ENCODE measurements at regions not wholly inside any gene's neighbourhood (a gene's known extent, or its start where the extent isn't known, plus 50 kb on each side); places are given as distances from the start of the nearest gene placed in this dataset.

DNA sequence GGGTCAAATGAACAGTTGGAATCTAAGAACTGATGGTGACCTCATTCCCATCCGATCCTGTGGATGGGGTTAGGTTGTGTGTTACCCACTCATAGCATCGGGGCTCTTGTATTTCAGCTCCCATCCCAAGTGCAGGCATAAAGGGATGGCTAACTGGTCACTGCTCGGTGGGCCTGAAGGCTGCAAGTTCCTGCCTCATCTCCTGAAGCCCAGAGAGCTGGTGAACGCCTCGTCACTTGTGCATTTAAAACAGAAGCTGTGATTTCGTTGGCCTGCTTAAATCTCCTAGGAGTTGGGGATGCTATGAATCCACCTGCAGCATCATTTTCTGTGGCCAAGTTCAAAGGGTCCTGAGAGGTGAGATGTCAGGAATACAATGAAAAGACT lies 477.0 kb downstream of the TBC1D22A start:
- ChIA-PET POLR2A (no interaction called here), CTCF (ENCODE audit: low intra/inter-chr PET ratio, low total read pairs) (no interaction called here)
- BruUV-seq (replicated peaks), result no TSS peak
- DNase-seq (ENCODE audit: low spot score), result no peak
- H3K4me1 ChIP-seq (ENCODE audit: insufficient read depth, low read length), result no peaks in the 10 kb centered on the region
- no peaks in the 10 kb centered on the region for H3K36me3 ChIP-seq (replicated peaks in 1 of 2; ENCODE audit: control insufficient read depth in 1 of 2, insufficient read depth in 2 of 2, low read length in 2 of 2)
- H3K79me2 ChIP-seq (ENCODE audit: insufficient read depth, low read length), result no peaks in the 10 kb centered on the region
- H2AFZ ChIP-seq (ENCODE audit: low read length), result no peak overlapping the region
- intact Hi-C loops (cut with micrococcal nuclease; ENCODE audit: unreplicated experiment), result no loop called here
- H3K9me3 ChIP-seq (ENCODE audit: low read length), result no peaks in the 10 kb centered on the region
- H3K4me2 ChIP-seq (ENCODE audit: low read depth, low read length), result no peak overlapping the region
- H3K4me3 ChIP-seq (replicated peaks in 1 of 3; ENCODE audit: insufficient read depth in 1 of 3, low read depth in 2 of 3, low read length in 3 of 3), result no peak overlapping the region
- ATAC-seq, result no peak
- peaks cover 0 to 10% of the 10 kb centered on the region in 2 experiments; a peak in 3 of 5 replicates for H3K27me3 ChIP-seq (ENCODE audit: control insufficient read depth in 1 of 2, insufficient read depth in 2 of 2, low read length in 2 of 2)
- no peak overlapping the region for H3K9ac ChIP-seq (ENCODE audit: insufficient read depth, low read depth, low read length)
- no peaks in the 10 kb centered on the region for H4K20me1 ChIP-seq (ENCODE audit: insufficient read depth, low read length)
- no peak overlapping the region for H3K27ac ChIP-seq (ENCODE audit: extremely low read length, insufficient read depth, low read length)
- in situ Hi-C loops (cut with HindIII; ENCODE audit: extremely low pct_ligation_motif_present, low pct_unique_long_range_greater_than_20kb), result no loop called here
- no peak for FAIRE-seq
- WGBS (ENCODE audit: low lambda C conversion rate), result 10% methylated on average over 4 of the region's 6 CpGs
- TF ChIP-seq ZNF790 (CRISPR knock-in tag; IDR thresholded peaks at IDR 0.05; ENCODE audit: borderline replicate concordance), result no peak
- no peak for TF ChIP-seq POLR2G (IDR thresholded peaks at IDR 0.05; ENCODE audit: low read depth, low read length)
- TF ChIP-seq ARNT2 (CRISPR knock-in tag; IDR thresholded peaks at IDR 0.05; ENCODE audit: low read depth), result no peak
- TF ChIP-seq SIX4 (CRISPR knock-in tag; IDR thresholded peaks at IDR 0.05), result no peak
- TF ChIP-seq, protein P1, sequence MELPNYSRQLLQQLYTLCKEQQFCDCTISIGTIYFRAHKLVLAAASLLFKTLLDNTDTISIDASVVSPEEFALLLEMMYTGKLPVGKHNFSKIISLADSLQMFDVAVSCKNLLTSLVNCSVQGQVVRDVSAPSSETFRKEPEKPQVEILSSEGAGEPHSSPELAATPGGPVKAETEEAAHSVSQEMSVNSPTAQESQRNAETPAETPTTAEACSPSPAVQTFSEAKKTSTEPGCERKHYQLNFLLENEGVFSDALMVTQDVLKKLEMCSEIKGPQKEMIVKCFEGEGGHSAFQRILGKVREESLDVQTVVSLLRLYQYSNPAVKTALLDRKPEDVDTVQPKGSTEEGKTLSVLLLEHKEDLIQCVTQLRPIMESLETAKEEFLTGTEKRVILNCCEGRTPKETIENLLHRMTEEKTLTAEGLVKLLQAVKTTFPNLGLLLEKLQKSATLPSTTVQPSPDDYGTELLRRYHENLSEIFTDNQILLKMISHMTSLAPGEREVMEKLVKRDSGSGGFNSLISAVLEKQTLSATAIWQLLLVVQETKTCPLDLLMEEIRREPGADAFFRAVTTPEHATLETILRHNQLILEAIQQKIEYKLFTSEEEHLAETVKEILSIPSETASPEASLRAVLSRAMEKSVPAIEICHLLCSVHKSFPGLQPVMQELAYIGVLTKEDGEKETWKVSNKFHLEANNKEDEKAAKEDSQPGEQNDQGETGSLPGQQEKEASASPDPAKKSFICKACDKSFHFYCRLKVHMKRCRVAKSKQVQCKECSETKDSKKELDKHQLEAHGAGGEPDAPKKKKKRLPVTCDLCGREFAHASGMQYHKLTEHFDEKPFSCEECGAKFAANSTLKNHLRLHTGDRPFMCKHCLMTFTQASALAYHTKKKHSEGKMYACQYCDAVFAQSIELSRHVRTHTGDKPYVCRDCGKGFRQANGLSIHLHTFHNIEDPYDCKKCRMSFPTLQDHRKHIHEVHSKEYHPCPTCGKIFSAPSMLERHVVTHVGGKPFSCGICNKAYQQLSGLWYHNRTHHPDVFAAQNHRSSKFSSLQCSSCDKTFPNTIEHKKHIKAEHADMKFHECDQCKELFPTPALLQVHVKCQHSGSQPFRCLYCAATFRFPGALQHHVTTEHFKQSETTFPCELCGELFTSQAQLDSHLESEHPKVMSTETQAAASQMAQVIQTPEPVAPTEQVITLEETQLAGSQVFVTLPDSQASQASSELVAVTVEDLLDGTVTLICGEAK (IDR thresholded peaks at IDR 0.05), result no peak
- TF ChIP-seq, protein P1 (CRISPR knock-in tag; IDR thresholded peaks at IDR 0.05), result no peak
- TF ChIP-seq TBL1XR1 (IDR thresholded peaks at IDR 0.05; ENCODE audit: borderline replicate concordance, low read length, partially characterized antibody), result no peak
- TF ChIP-seq, protein P2, sequence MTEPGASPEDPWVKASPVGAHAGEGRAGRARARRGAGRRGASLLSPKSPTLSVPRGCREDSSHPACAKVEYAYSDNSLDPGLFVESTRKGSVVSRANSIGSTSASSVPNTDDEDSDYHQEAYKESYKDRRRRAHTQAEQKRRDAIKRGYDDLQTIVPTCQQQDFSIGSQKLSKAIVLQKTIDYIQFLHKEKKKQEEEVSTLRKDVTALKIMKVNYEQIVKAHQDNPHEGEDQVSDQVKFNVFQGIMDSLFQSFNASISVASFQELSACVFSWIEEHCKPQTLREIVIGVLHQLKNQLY (CRISPR knock-in tag; IDR thresholded peaks at IDR 0.05), result no peak
- TF ChIP-seq, protein P3, sequence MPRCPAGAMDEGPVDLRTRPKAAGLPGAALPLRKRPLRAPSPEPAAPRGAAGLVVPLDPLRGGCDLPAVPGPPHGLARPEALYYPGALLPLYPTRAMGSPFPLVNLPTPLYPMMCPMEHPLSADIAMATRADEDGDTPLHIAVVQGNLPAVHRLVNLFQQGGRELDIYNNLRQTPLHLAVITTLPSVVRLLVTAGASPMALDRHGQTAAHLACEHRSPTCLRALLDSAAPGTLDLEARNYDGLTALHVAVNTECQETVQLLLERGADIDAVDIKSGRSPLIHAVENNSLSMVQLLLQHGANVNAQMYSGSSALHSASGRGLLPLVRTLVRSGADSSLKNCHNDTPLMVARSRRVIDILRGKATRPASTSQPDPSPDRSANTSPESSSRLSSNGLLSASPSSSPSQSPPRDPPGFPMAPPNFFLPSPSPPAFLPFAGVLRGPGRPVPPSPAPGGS (CRISPR knock-in tag; IDR thresholded peaks at IDR 0.05), result no peak
- no peak for TF ChIP-seq SP140L (CRISPR knock-in tag; IDR thresholded peaks at IDR 0.05; ENCODE audit: borderline replicate concordance)

Measured in HepG2 (cell line).